ENCODE measurements at regions not wholly inside any gene's neighbourhood (a gene's known extent, or its start where the extent isn't known, plus 50 kb on each side); places are given as distances from the start of the nearest gene placed in this dataset.

DNA sequence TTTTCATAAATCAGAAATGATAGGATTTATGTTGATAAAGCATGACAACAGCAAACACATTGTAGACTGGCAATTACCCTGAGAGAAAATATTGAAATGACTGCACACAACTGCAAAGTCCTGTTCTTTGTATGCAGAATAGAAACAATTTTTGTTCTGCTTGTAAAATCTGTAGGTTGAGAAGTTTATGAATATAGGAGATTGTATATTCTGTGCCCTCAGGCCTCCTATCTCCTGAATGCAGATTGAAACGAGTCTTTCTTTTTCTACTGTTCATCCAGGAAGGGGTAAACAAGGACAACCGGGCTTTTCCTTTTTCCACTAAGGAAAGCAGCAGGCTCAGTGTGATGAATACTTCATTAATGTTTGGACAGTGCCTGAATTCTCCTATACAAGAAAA is 95.0 kb upstream of the HAPLN1 start:
- no peak for ATAC-seq
- no peak for TF ChIP-seq ZNF565 (CRISPR knock-in tag; conservative IDR thresholded peaks at IDR 0.05; ENCODE audit: low read depth)
- TF ChIP-seq ESRRG (CRISPR knock-in tag; IDR thresholded peaks at IDR 0.05), result no peak
- no peak for TF ChIP-seq TCF4 (CRISPR knock-in tag; IDR thresholded peaks at IDR 0.05; ENCODE audit: borderline replicate concordance)
- TF ChIP-seq PPARA (CRISPR knock-in tag; IDR thresholded peaks at IDR 0.05; ENCODE audit: borderline replicate concordance), result no peak
- TF ChIP-seq, protein P1, sequence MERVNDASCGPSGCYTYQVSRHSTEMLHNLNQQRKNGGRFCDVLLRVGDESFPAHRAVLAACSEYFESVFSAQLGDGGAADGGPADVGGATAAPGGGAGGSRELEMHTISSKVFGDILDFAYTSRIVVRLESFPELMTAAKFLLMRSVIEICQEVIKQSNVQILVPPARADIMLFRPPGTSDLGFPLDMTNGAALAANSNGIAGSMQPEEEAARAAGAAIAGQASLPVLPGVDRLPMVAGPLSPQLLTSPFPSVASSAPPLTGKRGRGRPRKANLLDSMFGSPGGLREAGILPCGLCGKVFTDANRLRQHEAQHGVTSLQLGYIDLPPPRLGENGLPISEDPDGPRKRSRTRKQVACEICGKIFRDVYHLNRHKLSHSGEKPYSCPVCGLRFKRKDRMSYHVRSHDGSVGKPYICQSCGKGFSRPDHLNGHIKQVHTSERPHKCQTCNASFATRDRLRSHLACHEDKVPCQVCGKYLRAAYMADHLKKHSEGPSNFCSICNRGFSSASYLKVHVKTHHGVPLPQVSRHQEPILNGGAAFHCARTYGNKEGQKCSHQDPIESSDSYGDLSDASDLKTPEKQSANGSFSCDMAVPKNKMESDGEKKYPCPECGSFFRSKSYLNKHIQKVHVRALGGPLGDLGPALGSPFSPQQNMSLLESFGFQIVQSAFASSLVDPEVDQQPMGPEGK (CRISPR knock-in tag; IDR thresholded peaks at IDR 0.05; ENCODE audit: borderline replicate concordance), result no peak
- TF ChIP-seq BACH2 (CRISPR knock-in tag; IDR thresholded peaks at IDR 0.05; ENCODE audit: borderline replicate concordance), result no peak
- TF ChIP-seq ZFP3 (CRISPR knock-in tag; IDR thresholded peaks at IDR 0.05), result no peak
- TF ChIP-seq, protein P2, sequence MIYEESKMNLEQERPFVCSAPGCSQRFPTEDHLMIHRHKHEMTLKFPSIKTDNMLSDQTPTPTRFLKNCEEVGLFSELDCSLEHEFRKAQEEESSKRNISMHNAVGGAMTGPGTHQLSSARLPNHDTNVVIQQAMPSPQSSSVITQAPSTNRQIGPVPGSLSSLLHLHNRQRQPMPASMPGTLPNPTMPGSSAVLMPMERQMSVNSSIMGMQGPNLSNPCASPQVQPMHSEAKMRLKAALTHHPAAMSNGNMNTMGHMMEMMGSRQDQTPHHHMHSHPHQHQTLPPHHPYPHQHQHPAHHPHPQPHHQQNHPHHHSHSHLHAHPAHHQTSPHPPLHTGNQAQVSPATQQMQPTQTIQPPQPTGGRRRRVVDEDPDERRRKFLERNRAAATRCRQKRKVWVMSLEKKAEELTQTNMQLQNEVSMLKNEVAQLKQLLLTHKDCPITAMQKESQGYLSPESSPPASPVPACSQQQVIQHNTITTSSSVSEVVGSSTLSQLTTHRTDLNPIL (CRISPR knock-in tag; IDR thresholded peaks at IDR 0.05; ENCODE audit: low read depth), result no peak
- no peak for TF ChIP-seq RARB (CRISPR knock-in tag; IDR thresholded peaks at IDR 0.05)
- no peak for TF ChIP-seq ARNTL (CRISPR knock-in tag; IDR thresholded peaks at IDR 0.05; ENCODE audit: borderline replicate concordance, low read depth)
- no peak for TF ChIP-seq ZC3H10 (CRISPR knock-in tag; IDR thresholded peaks at IDR 0.05)
- TF ChIP-seq CSDC2 (CRISPR knock-in tag; IDR thresholded peaks at IDR 0.05), result no peak

DNA sequence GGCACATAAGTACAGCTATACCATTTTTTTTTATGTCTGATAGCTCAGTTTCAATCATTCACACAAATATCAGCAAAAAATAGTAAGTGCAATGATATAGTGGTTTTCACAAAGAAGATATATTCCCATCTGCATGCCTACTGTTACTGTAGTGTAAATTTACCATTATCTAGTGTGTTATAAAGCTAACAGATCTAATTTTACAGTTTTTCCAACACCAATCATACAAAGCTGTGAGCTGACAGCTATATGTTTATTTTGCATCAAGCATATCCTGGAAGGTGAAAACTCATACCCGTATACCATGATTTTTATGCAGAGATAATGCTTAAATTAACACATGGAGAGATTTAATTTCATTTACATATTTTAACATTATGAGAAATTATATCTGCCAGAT is 89.9 kb upstream of the HAPLN1 start:
- no peak for ATAC-seq
- no peak for TF ChIP-seq ARNTL (CRISPR knock-in tag; IDR thresholded peaks at IDR 0.05; ENCODE audit: borderline replicate concordance, low read depth)
- no peak for TF ChIP-seq ZFP3 (CRISPR knock-in tag; IDR thresholded peaks at IDR 0.05)
- TF ChIP-seq, protein P1 (CRISPR knock-in tag; IDR thresholded peaks at IDR 0.05; ENCODE audit: borderline replicate concordance), result no peak
- TF ChIP-seq TOX (CRISPR knock-in tag; IDR thresholded peaks at IDR 0.05; ENCODE audit: borderline replicate concordance), result no peak
- no peak for TF ChIP-seq CSDC2 (CRISPR knock-in tag; IDR thresholded peaks at IDR 0.05)
- TF ChIP-seq RARB (CRISPR knock-in tag; IDR thresholded peaks at IDR 0.05), result no peak
- TF ChIP-seq OSR1 (CRISPR knock-in tag; IDR thresholded peaks at IDR 0.05), result no peak
- TF ChIP-seq SNAI2 (CRISPR knock-in tag; IDR thresholded peaks at IDR 0.05), result no peak
- TF ChIP-seq ESRRG (CRISPR knock-in tag; IDR thresholded peaks at IDR 0.05), result no peak
- TF ChIP-seq, protein P2 (CRISPR knock-in tag; IDR thresholded peaks at IDR 0.05; ENCODE audit: low read depth), result no peak
- TF ChIP-seq ZNF70 (CRISPR knock-in tag; IDR thresholded peaks at IDR 0.05), result no peak
- TF ChIP-seq, protein P3, sequence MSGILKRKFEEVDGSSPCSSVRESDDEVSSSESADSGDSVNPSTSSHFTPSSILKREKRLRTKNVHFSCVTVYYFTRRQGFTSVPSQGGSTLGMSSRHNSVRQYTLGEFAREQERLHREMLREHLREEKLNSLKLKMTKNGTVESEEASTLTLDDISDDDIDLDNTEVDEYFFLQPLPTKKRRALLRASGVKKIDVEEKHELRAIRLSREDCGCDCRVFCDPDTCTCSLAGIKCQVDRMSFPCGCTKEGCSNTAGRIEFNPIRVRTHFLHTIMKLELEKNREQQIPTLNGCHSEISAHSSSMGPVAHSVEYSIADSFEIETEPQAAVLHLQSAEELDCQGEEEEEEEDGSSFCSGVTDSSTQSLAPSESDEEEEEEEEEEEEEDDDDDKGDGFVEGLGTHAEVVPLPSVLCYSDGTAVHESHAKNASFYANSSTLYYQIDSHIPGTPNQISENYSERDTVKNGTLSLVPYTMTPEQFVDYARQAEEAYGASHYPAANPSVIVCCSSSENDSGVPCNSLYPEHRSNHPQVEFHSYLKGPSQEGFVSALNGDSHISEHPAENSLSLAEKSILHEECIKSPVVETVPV (CRISPR knock-in tag; IDR thresholded peaks at IDR 0.05), result no peak
- TF ChIP-seq ZC3H10 (CRISPR knock-in tag; IDR thresholded peaks at IDR 0.05), result no peak
- TF ChIP-seq BACH2 (CRISPR knock-in tag; IDR thresholded peaks at IDR 0.05; ENCODE audit: borderline replicate concordance), result no peak

DNA sequence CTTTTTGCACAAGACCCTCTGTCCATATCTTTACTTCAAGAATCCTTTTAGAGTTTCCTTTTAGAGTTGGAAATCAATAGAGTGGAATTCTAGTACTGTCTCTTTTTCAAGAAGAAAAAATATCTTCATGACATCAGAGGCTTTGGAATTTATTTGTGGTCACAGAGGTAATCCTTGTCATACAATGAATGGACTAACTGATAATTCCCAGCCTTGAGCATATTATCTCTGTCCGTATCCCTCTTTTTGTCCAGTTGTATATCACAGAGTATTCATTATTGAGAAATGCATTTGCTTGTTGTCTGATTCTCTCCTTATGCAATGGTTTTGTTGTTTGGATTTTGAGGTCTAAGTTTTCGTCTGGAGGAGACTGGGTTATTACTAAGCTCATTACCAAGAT is 82.0 kb upstream of the HAPLN1 start:
- peak; percentile 20; the same call in 2 of the 3 replicates for ATAC-seq
- TF ChIP-seq TOX (CRISPR knock-in tag; IDR thresholded peaks at IDR 0.05; ENCODE audit: borderline replicate concordance), result no peak
- TF ChIP-seq, protein P4, sequence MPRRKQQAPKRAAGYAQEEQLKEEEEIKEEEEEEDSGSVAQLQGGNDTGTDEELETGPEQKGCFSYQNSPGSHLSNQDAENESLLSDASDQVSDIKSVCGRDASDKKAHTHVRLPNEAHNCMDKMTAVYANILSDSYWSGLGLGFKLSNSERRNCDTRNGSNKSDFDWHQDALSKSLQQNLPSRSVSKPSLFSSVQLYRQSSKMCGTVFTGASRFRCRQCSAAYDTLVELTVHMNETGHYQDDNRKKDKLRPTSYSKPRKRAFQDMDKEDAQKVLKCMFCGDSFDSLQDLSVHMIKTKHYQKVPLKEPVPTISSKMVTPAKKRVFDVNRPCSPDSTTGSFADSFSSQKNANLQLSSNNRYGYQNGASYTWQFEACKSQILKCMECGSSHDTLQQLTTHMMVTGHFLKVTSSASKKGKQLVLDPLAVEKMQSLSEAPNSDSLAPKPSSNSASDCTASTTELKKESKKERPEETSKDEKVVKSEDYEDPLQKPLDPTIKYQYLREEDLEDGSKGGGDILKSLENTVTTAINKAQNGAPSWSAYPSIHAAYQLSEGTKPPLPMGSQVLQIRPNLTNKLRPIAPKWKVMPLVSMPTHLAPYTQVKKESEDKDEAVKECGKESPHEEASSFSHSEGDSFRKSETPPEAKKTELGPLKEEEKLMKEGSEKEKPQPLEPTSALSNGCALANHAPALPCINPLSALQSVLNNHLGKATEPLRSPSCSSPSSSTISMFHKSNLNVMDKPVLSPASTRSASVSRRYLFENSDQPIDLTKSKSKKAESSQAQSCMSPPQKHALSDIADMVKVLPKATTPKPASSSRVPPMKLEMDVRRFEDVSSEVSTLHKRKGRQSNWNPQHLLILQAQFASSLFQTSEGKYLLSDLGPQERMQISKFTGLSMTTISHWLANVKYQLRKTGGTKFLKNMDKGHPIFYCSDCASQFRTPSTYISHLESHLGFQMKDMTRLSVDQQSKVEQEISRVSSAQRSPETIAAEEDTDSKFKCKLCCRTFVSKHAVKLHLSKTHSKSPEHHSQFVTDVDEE (CRISPR knock-in tag; IDR thresholded peaks at IDR 0.05), result no peak
- no peak for TF ChIP-seq ARNTL (CRISPR knock-in tag; IDR thresholded peaks at IDR 0.05; ENCODE audit: borderline replicate concordance, low read depth)
